Activated CD8-positive, alpha-beta T cell treated with anti-CD3 and anti-CD28 coated beads, Interleukin-2, amount 10 ng/mL, durations not matched to agents 7 days and 5 days (primary cell): ENCODE measurements at regions not wholly inside any gene's neighbourhood (a gene's known extent, or its start where the extent isn't known, plus 50 kb on each side); places are given as distances from the start of the nearest gene placed in this dataset.

Experiments
- ATAC-seq: fragments of 150-1000 bp; cut with Tn5 transposase; one replicate; pipeline ENCODE4 v1.10.0; 2021; ENCODE audit warnings: moderate library complexity
- CTCF ChIA-PET: fragments of 350-600 bp; sonication (Branson Sonifier 250); formaldehyde crosslinking; loops from one replicate; lab custom pipeline; 2021; ENCODE audit warnings: antibody characterized with exemption; lab: Charles Lee
- POLR2A ChIA-PET: fragments of 350-600 bp; sonication (Branson Sonifier 250); formaldehyde crosslinking; loops from one replicate; lab custom pipeline; 2021; ENCODE audit warnings: antibody characterized with exemption; lab: Charles Lee
- DNase-seq: peaks from one replicate; pipeline ENCODE4 v3.0.0-alpha.2; 2020
- H3K27ac Mint-ChIP-seq: one replicate; pipeline ENCODE4 v1.8.0; 2021; ENCODE audit warnings: mild to moderate bottlenecking, mixed read lengths
- H3K27me3 Mint-ChIP-seq: one replicate; pipeline ENCODE4 v1.8.0; 2021; ENCODE audit warnings: low read depth, mixed read lengths
- H3K36me3 Mint-ChIP-seq: one replicate; pipeline ENCODE4 v1.8.0; 2021; ENCODE audit warnings: low read depth, mixed read lengths
- H3K4me1 Mint-ChIP-seq: one replicate; pipeline ENCODE4 v1.8.0; 2021; ENCODE audit warnings: low read depth, mixed read lengths
- H3K4me3 Mint-ChIP-seq: one replicate; pipeline ENCODE4 v1.8.0; 2021; ENCODE audit warnings: mild to moderate bottlenecking, mixed read lengths
- H3K9me3 Mint-ChIP-seq: one replicate; pipeline ENCODE4 v1.8.0; 2022; ENCODE audit warnings: mixed read lengths; ENCODE audit not compliant: insufficient read depth

GRCh38 chr4:136706942-136707341, 825.4 kb downstream of the PCDH18 start:
- CTCF ChIA-PET, result no interaction called here
- ATAC-seq (no peak), DNase-seq (no peak)
- H3K4me1 Mint-ChIP-seq, result no peaks in the 10 kb centered on the region
- H3K36me3 Mint-ChIP-seq, result no peaks in the 10 kb centered on the region
- no peaks in the 10 kb centered on the region for H3K9me3 Mint-ChIP-seq
- POLR2A ChIA-PET, result no interaction called here
- H3K4me3 Mint-ChIP-seq, result no peak overlapping the region
- no peak overlapping the region for H3K27ac Mint-ChIP-seq
- H3K27me3 Mint-ChIP-seq, result no peaks in the 10 kb centered on the region

- no peaks in the 10 kb centered on the region for H3K9me3 Mint-ChIP-seq
- no peak overlapping the region for H3K27ac Mint-ChIP-seq
- CTCF ChIA-PET, result no interaction called here
- no peak overlapping the region for H3K4me3 Mint-ChIP-seq
- no peaks in the 10 kb centered on the region for H3K27me3 Mint-ChIP-seq
- ATAC-seq (no peak), DNase-seq (no peak)
- H3K36me3 Mint-ChIP-seq, result no peaks in the 10 kb centered on the region
- H3K4me1 Mint-ChIP-seq, result no peaks in the 10 kb centered on the region
- POLR2A ChIA-PET, result no interaction called here
These were observed 832.4 kb downstream of the PCDH18 start for GRCh38 chr4:136699905-136700304.

GRCh38 chr4:136691607-136692006, 840.7 kb downstream of the PCDH18 start:
- CTCF ChIA-PET, result no interaction called here
- H3K36me3 Mint-ChIP-seq, result no peaks in the 10 kb centered on the region
- H3K4me1 Mint-ChIP-seq, result no peaks in the 10 kb centered on the region
- ATAC-seq, result no peak
- H3K27ac Mint-ChIP-seq, result no peak overlapping the region
- POLR2A ChIA-PET, result no interaction called here
- DNase-seq, result no peak
- H3K27me3 Mint-ChIP-seq, result no peaks in the 10 kb centered on the region
- H3K9me3 Mint-ChIP-seq, result peaks cover 3% of the 10 kb centered on the region
- H3K4me3 Mint-ChIP-seq, result no peak overlapping the region

GRCh38 chr4:136690360-136690759, 841.9 kb downstream of the PCDH18 start:
- Mint-ChIP-seq H3K36me3 (no peaks in the 10 kb centered on the region), H3K9me3 (peaks cover 3% of the 10 kb centered on the region), H3K27me3 (no peaks in the 10 kb centered on the region), H3K4me3 (no peak overlapping the region), H3K27ac (no peak overlapping the region), H3K4me1 (no peaks in the 10 kb centered on the region)
- ChIA-PET CTCF (no interaction called here), POLR2A (no interaction called here)
- DNase-seq (no peak), ATAC-seq (no peak)

GRCh38 chr4:136687596-136687995, 844.7 kb downstream of the PCDH18 start:
- H3K36me3 Mint-ChIP-seq, result no peaks in the 10 kb centered on the region
- H3K27me3 Mint-ChIP-seq, result no peaks in the 10 kb centered on the region
- H3K9me3 Mint-ChIP-seq, result peaks cover 3% of the 10 kb centered on the region
- ChIA-PET CTCF (interaction anchor here (0.7 kb wide), 1 partner anchor 11 kb away, joined by 3 read pairs; no protein-coding TSS in a partner anchor), POLR2A (no interaction called here)
- H3K4me3 Mint-ChIP-seq, result no peak overlapping the region
- ATAC-seq (no peak), DNase-seq (no peak)
- H3K4me1 Mint-ChIP-seq, result no peaks in the 10 kb centered on the region
- no peak overlapping the region for H3K27ac Mint-ChIP-seq

- ChIA-PET POLR2A (no interaction called here), CTCF (no interaction called here)
- Mint-ChIP-seq H3K4me1 (no peaks in the 10 kb centered on the region), H3K9me3 (peaks cover 3% of the 10 kb centered on the region), H3K4me3 (no peak overlapping the region), H3K27ac (no peak overlapping the region), H3K27me3 (no peaks in the 10 kb centered on the region), H3K36me3 (no peaks in the 10 kb centered on the region)
- no peak for ATAC-seq
- DNase-seq, result no peak
These were observed 845.2 kb downstream of the PCDH18 start for GRCh38 chr4:136687118-136687517.

GRCh38 chr4:136680761-136681160, 851.5 kb downstream of the PCDH18 start:
- no peaks in the 10 kb centered on the region for H3K4me1 Mint-ChIP-seq
- no peaks in the 10 kb centered on the region for H3K27me3 Mint-ChIP-seq
- DNase-seq (no peak), ATAC-seq (no peak)
- ChIA-PET CTCF (no interaction called here), POLR2A (no interaction called here)
- H3K4me3 Mint-ChIP-seq, result no peak overlapping the region
- H3K36me3 Mint-ChIP-seq, result no peaks in the 10 kb centered on the region
- H3K27ac Mint-ChIP-seq, result no peak overlapping the region
- H3K9me3 Mint-ChIP-seq, result no peaks in the 10 kb centered on the region

- no peak overlapping the region for H3K4me3 Mint-ChIP-seq
- ATAC-seq, result no peak
- ChIA-PET CTCF (no interaction called here), POLR2A (interaction anchor here (0.6 kb wide), 1 partner anchor 17 kb away, joined by 3 read pairs; no protein-coding TSS in a partner anchor)
- DNase-seq, result no peak
- H3K27ac Mint-ChIP-seq, result no peak overlapping the region
- H3K9me3 Mint-ChIP-seq, result no peaks in the 10 kb centered on the region
- H3K27me3 Mint-ChIP-seq, result no peaks in the 10 kb centered on the region
- H3K4me1 Mint-ChIP-seq, result no peaks in the 10 kb centered on the region
- no peaks in the 10 kb centered on the region for H3K36me3 Mint-ChIP-seq
These were observed 852.0 kb downstream of the PCDH18 start for GRCh38 chr4:136680271-136680670.

GRCh38 chr4:136670265-136670664, 862.0 kb downstream of the PCDH18 start:
- ATAC-seq (no peak), DNase-seq (no peak)
- Mint-ChIP-seq H3K27ac (no peak overlapping the region), H3K36me3 (no peaks in the 10 kb centered on the region), H3K4me3 (no peak overlapping the region), H3K27me3 (no peaks in the 10 kb centered on the region), H3K4me1 (no peaks in the 10 kb centered on the region), H3K9me3 (no peaks in the 10 kb centered on the region)
- POLR2A ChIA-PET, result no interaction called here
- CTCF ChIA-PET, result no interaction called here

GRCh38 chr4:136664988-136665387, 867.3 kb downstream of the PCDH18 start:
- ATAC-seq (no peak), DNase-seq (no peak)
- POLR2A ChIA-PET, result no interaction called here
- Mint-ChIP-seq H3K4me3 (no peak overlapping the region), H3K27ac (no peak overlapping the region), H3K4me1 (no peaks in the 10 kb centered on the region), H3K9me3 (no peaks in the 10 kb centered on the region), H3K36me3 (no peaks in the 10 kb centered on the region), H3K27me3 (no peaks in the 10 kb centered on the region)
- CTCF ChIA-PET, result no interaction called here

- Mint-ChIP-seq H3K4me1 (no peaks in the 10 kb centered on the region), H3K9me3 (no peaks in the 10 kb centered on the region), H3K4me3 (no peak overlapping the region), H3K36me3 (no peaks in the 10 kb centered on the region), H3K27me3 (no peaks in the 10 kb centered on the region), H3K27ac (no peak overlapping the region)
- DNase-seq, result no peak
- CTCF ChIA-PET, result no interaction called here
- ATAC-seq, result no peak
- POLR2A ChIA-PET, result no interaction called here
These were observed 869.8 kb downstream of the PCDH18 start for GRCh38 chr4:136662539-136662938.

GRCh38 chr4:136653640-136654406, 878.5 kb downstream of the PCDH18 start:
- Mint-ChIP-seq H3K27me3 (no peaks in the 10 kb centered on the region), H3K4me3 (no peak overlapping the region), H3K4me1 (no peaks in the 10 kb centered on the region), H3K9me3 (no peaks in the 10 kb centered on the region), H3K36me3 (no peaks in the 10 kb centered on the region), H3K27ac (no peak overlapping the region)
- ATAC-seq, result no peak
- CTCF ChIA-PET, result no interaction called here
- POLR2A ChIA-PET, result no interaction called here
- no peak for DNase-seq

- H3K4me3 Mint-ChIP-seq, result no peak overlapping the region
- no peaks in the 10 kb centered on the region for H3K4me1 Mint-ChIP-seq
- no peaks in the 10 kb centered on the region for H3K36me3 Mint-ChIP-seq
- ChIA-PET POLR2A (no interaction called here), CTCF (no interaction called here)
- DNase-seq, result no peak
- H3K27ac Mint-ChIP-seq, result no peak overlapping the region
- no peak for ATAC-seq
- H3K9me3 Mint-ChIP-seq, result no peaks in the 10 kb centered on the region
- H3K27me3 Mint-ChIP-seq, result no peaks in the 10 kb centered on the region
These were observed 880.4 kb downstream of the PCDH18 start for GRCh38 chr4:136651932-136652331.
